HL-60 (cell line): ENCODE measurements at regions not wholly inside any gene's neighbourhood (a gene's known extent, or its start where the extent isn't known, plus 50 kb on each side); places are given as distances from the start of the nearest gene placed in this dataset.

Source experiments
- DNase-seq, 2 experiments: peaks; one replicate each; pipeline ENCODE4 v3.0.0-alpha.2; 2010 to 2020; ENCODE audit warnings: low read depth in 1 of 2, low spot score in 1 of 2
- H3K27ac ChIP-seq: fragments of 250-450 bp; sonication (Bioruptor Pico); replicated peaks from 2 replicates; pipeline ENCODE4 v1.5.1; 2020; ENCODE audit warnings: mild to moderate bottlenecking, moderate library complexity
- H3K27me3 ChIP-seq: fragments of 250-450 bp; sonication (Bioruptor Pico); 2 replicates; pipeline ENCODE4 v1.5.1; 2021; ENCODE audit warnings: mild to moderate bottlenecking, moderate library complexity; ENCODE audit not compliant: insufficient read depth, poor library complexity, severe bottlenecking
- H3K4me3 ChIP-seq: replicated peaks from 2 replicates; pipeline ENCODE4 v1.5.1; 2011; ENCODE audit warnings: mild to moderate bottlenecking, control low read depth, low read length; ENCODE audit not compliant: insufficient read depth
- CTCF ChIP-seq: IDR thresholded peaks from one replicate; pipeline ENCODE4 v1.5.1; 2011; ENCODE audit warnings: low read length, control low read depth, inconsistent platforms; ENCODE audit not compliant: insufficient read depth
- GABPA ChIP-seq: IDR thresholded peaks from 2 replicates; pipeline ENCODE4 v1.6.1; 2012; ENCODE audit warnings: low read depth
- POLR2AphosphoS5 ChIP-seq: IDR thresholded peaks from 2 replicates; pipeline ENCODE4 v1.6.1; 2012; ENCODE audit warnings: low read depth
- REST ChIP-seq: IDR thresholded peaks from 2 replicates; pipeline ENCODE4 v1.6.1; 2012; ENCODE audit warnings: low read depth; ENCODE audit not compliant: insufficient replicate concordance
- SPI1 ChIP-seq: IDR thresholded peaks from 2 replicates; pipeline ENCODE4 v1.6.1; 2012; ENCODE audit warnings: low read depth, mild to moderate bottlenecking, borderline replicate concordance

GRCh38 chr9:19663570-19663969 is 125.3 kb downstream of the SLC24A2 start:
- H3K4me3 ChIP-seq: no peak overlapping the region
- TF ChIP-seq CTCF: no peak
- TF ChIP-seq POLR2AphosphoS5: no peak
- TF ChIP-seq GABPA: no peak
- TF ChIP-seq REST: no peak
- no peak for TF ChIP-seq SPI1
- no peak for DNase-seq
- no peaks in the 10 kb centered on the region for H3K27me3 ChIP-seq
- no peak overlapping the region for H3K27ac ChIP-seq

GRCh38 chr9:19662213-19662612 is 126.6 kb downstream of the SLC24A2 start:
- TF ChIP-seq GABPA: no peak
- TF ChIP-seq REST: no peak
- no peak for TF ChIP-seq CTCF
- no peak for TF ChIP-seq SPI1
- no peak for TF ChIP-seq POLR2AphosphoS5
- Histone ChIP-seq H3K4me3 (no peak overlapping the region), H3K27ac (no peak overlapping the region), H3K27me3 (no peaks in the 10 kb centered on the region)
- DNase-seq: no peak

- Histone ChIP-seq H3K27me3 (no peaks in the 10 kb centered on the region), H3K27ac (no peak overlapping the region), H3K4me3 (no peak overlapping the region)
- DNase-seq: no peak
- no peak for TF ChIP-seq GABPA
- TF ChIP-seq REST: no peak
- no peak for TF ChIP-seq CTCF
- no peak for TF ChIP-seq SPI1
- TF ChIP-seq POLR2AphosphoS5: no peak
These were observed 128.8 kb downstream of the SLC24A2 start for GRCh38 chr9:19660019-19660418.
